GDM1 (cell line): ENCODE measurements at regions not wholly inside any gene's neighbourhood (a gene's known extent, or its start where the extent isn't known, plus 50 kb on each side); places are given as distances from the start of the nearest gene placed in this dataset.
A peak's percentile ranks its signal among the peaks of the same experiment; 100 is the strongest.

Source experiments
- DNase-seq: peaks from one replicate; lab custom pipeline; 2025; lab: John Stamatoyannopoulos, UW

DNA sequence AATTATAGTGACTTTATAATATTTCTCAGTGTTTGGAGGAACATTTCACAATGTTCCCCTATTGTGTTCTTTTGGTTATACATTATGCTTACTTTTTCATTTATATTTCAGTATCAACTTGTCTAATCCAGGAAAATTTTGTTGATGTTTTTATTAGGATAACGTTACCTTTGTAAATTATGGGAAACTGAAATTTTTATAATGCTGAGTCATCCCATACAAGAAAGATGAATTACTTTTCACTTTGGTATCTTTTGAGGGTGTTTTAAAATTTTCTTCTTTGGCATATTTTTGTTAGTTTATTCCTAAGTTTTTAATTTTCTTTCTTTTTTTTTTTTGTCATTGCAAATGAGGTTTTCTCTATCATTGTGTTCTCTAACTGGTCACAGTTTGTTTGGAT lies 542.7 kb downstream of the SLC16A7 start:
- no peak for DNase-seq

DNA sequence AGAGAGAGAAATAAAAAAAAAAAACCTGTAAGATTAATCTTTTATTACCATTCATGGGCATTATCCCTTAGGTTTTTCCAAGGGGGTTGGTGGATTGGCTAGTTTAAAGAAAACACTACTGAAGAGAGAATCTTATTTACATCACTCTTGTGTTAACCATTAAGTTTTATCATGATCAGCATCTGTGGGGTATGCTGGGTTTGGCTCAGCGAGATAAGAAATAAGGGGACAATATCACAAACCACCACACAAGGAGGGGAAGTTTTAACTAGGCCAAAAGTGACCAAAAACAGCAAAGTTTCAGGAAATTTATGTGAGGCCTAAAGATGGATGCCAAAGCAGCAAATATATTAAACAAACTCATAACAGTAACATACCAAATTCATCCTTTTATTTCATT lies 548.6 kb downstream of the SLC16A7 start:
- DNase-seq = peak; percentile 0

DNA sequence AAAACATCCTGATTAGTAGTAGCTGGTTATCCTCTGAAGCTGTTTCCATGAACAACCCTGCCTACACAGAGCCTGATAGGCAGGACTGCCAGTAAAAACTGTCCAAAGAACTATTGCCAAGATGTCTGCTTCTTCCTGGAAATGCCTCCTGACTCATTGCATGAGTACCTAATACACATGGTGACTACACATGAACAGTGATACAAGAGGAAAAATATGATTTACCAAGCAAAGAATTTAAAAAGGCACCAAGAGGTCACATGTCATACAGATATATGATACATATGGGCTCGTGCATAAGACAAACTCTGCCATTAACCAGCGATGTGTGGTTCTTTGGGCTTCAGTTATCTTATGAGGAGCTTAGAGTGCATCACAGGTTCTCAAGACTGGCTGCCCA lies 552.3 kb downstream of the SLC16A7 start:
- DNase-seq = no peak

DNA sequence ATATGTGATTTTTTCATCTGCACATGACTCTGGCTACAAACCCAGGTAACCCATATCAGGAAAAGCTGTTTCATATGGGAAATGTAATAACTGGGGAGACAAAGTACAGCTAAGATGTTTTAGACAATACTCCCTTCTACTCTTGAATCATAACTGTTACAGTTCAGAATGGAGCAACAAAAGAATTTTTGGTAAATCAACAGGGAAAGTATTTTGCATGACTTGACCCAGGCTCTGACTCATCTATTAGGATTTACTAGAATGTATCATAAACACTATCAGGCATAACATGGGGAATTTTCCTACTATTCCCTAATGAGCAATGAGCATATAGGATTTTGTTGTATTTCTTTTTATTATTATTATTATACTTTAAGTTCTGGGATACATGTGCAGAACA lies 553.0 kb downstream of the SLC16A7 start:
- DNase-seq = no peak

DNA sequence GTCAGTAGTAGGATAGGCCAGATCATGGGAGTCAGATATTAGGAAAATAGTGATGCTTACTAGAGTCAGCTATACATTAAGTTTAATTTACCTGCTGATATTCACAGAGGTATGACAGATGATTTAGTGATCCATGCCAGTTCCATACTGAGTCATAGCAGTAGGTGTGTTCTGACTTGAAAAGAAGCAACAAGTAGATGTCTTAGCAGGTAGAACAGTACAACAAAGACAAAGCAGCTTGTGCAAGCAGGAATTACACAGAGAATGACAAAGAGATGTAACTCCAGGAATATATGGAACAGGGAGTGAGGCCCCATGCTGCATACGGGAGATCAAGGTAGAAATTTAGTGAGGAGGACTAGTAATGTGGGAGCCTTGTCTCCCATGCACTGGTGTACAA lies 556.9 kb downstream of the SLC16A7 start:
- no peak for DNase-seq

DNA sequence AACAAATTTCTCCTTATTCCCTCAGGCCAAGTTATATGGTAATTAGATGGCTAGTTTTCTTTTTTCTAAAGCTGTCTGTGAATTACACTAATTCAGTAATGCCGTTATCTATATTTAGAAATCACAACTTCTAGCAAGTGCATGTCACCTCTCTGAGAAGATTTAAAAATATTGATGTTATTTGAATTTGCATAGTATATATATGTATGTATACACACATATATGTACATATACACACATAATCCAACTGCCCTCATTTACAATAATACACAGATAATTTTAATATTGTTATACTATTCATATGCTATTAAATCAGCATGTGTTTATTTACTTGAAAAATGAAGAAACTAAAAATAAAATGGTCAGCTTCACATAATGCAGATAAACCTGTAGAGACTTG lies 563.9 kb downstream of the SLC16A7 start:
- no peak for DNase-seq

DNA sequence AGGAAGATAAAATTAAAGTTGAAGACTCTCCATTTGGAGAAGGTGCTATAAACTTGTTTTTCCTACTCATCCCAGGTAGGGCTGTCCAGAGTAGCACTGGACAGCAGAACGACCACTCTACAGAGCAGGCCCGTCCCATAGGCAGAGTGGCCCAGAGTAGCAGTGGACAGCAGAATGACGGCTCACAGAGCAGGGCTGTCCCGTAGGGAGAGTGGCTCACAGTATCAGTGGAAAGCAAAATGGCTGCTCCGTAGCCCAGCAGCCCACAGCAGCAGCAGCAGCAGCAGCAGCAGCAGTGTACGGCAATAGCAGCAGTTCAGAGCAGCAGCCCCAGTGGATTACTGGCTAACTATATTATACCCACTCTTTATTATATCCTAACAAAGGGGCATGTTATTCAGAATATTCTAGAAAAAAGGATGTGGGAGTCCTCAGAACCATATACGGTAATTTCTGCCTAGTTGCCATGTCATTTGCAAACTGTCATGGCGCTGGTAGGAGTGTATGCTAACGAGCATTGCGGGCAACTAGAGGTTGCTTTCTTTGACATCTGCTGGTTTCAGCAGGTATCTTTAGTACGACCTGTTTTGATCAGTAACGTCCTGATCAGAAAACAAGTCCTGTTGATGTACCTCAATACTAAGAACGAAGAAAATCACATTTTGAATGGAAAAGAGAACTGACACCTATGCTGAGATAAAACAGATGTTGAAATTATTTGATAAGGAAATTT lies 567.3 kb downstream of the SLC16A7 start:
- no peak for DNase-seq

DNA sequence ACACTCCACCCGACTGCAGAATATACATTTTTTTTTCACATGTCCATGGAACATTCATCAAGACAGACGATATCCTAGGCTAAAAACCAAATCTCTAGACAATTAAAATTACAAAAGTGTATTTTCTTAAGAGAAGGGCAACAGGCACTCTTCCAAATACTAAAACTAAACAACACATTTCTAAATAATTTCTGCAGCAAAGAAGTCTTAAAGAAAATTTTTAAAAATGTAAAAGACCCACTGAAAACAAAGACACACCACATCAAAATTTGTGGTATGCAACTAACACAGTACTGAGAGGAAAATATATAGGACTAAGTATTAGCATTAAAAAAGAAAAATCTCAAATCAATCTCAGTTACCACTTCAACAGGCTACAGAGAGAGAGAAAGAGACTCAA lies 570.0 kb downstream of the SLC16A7 start:
- no peak for DNase-seq

DNA sequence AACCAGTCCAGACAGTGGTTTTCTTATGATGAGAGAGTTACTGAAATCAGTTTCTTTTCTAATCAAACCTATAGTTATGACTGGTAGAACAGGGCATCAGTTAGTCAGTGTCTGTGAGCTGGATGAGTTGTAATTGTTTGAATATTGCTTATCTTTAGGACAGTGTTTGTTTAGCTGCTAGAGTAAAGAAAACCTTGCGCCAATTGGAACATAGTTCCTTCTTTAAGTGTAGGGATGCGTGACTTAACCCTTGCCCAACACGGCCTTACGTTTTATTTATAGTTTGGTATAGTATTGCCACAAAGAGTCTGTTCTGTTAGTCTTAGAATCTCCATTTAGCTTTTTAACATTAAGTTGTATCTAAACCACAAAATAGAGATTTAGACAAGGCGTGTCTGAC lies 572.6 kb downstream of the SLC16A7 start:
- no peak for DNase-seq

DNA sequence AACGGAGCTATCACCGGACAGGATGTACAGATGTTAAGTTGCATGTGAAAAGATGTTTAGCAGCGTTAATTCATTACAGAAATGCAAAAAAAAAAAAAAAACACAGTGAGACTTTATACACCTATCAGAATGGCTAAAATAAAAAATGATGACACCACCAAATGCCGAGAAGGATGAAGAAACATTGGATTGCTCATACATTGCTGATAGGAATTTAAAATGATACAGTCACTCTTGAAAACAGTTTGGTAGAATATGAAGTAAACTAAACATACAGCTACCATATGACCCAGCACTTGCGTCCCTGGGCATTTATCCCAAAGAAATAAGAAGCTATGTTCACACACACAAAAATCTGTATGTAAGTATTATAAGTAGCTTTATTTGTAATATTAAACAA lies 574.1 kb downstream of the SLC16A7 start:
- DNase-seq = no peak

DNA sequence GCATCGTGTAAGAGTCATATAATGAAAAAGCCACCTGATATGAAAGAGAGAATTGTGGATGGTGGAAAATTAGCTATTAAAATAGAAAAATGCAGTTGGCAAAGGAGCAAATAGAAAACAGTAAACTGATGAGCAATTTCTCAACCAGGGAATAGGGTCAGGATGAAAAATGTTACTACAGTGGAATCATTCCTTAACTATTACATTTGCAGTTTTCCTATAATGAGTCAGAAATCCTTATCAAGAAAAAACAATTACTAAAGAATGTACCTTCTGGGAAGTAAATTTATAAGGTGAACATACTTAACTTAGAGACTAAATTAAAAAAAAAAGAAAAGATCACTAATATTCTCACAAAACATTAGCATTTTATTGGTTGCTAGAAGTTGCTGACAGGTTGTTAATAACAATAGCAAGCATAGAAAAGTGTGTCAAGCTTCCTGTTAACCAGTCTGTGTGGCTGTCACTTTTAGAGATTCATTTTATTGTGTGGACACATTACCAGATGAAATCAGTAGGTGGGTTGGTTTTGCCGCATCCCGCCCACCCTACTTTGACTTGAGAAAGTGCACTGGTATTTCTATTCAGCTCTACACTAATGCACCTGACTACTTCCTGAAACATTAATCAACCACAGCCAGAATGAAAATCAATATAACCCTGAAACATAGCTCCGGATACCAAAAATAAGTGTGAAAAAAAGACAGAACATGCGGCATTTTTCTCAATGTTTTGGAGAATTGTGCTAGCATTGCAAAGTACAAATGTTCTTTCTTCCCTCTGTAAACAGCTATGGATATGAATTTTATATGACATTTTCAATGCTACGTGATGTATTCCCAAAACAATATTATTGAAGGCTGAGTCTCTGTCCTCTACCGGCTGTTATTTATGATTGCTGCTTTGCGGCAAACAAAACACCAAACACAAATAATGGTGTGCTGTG lies 576.7 kb downstream of the SLC16A7 start:
- DNase-seq = no peak

DNA sequence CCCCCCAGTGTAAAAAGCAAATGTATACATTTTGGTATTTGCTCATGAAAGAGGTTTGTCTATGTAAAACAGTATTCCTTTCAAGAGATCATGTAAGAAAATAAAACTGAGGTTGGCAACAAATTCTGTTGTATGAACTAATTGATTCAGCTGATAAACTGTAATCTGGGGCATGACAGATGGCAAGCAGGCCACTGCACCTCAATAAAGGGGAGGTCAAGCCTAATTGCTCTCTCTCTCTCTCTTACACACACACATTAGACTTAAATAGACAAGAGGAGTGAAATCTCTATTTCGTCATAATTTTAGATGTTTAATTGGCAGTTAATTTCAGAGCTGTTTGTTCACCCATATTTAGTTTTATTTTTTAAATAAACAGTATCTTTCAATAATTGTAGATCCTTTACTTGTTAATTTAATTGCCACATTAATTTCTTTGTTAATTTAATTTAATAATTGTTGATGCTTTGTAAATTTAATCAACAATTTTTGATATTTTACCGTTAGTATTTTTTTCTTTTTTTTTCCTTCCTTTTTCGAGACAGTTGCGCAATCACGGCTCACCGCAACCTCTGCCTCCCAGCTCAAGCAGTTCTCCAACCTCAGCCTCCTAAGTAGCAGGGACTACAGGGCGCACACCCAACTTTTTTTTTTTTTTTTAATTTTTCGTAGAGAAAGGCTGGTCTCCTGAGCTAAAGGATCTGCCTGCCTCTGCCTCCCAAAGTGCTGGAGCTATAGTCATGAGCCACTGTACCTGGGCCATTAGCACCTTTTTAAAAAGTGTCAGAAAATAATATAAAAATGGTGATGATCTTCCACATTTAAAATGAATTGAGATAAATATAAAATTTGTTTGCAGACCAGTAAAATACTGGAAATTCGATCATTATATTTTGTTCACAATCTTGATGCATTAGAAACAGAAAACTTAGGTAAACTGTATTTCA lies 577.7 kb downstream of the SLC16A7 start:
- no peak for DNase-seq

DNA sequence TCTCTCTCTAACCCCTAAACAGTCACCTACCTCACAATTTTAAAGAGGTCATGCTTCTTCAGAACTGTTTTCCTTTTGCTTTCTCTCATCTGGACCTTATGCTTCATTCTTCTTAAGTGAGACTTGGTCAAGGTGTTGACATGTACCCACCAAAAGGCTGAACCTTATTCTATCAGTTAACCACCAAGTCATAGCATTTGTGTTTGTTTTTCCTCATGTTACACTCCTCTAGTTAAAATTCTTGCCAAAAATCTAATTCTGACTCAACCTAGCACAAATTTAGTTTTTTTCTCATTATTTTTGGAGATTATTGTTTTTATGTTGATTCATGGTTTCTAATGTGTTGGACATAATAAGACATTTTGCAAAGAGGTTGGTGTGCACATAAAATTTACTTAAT lies 578.6 kb downstream of the SLC16A7 start:
- DNase-seq = no peak

DNA sequence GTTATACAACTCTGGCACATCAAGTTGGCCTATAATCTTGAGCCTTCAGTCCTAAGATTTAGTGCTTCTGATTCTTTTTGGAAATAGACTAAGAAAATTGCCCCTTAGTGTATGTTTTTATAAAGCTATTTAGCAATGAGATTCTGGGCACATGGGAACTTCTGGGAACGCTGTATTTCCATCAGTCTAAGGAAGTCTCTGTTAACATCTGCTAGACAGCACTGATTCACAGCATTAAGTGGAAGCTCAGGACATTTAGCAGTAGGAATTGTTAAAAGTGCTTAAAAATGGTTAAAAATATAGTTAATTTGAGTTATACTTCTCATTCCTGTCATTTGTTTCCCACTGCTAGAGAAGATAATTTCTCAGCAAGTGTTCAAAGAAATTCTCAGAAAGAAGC lies 579.1 kb downstream of the SLC16A7 start:
- no peak for DNase-seq

DNA sequence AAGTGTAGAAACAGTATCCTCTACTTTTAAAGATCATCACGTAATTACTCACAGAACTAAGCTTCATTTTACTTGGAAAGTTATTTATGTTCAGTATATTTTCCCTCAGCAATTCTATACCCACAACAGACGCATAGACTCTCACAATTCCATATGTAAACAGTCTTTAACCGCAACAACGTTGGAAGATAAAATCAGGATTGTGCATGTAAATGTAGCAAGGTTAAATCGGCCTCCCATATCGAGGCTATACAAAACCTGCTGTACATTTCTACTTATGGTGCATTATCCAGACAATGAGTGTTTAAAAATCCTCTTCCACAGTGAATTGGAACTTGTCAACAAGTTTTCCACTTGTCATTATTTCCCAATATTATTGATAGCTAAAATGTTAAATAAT lies 581.1 kb downstream of the SLC16A7 start:
- no peak for DNase-seq

DNA sequence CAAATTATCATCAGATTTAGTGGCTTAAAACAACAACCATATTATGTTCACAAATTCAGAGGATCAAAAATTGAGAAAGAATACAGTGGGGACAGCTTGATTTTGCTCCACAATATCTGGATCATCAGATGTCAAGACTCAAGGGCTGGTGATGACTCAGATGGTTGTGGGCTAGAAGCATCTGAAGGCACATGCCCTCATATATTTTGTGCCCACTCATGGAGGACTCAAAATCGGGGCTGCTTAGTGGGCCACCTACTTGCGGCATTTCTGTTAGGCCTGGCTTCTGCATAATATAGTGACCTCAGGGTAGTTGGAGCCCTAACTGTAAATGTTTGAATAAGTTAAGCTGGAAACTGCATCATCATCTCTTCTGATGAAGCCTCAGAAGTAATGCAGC lies 584.5 kb downstream of the SLC16A7 start:
- no peak for DNase-seq

DNA sequence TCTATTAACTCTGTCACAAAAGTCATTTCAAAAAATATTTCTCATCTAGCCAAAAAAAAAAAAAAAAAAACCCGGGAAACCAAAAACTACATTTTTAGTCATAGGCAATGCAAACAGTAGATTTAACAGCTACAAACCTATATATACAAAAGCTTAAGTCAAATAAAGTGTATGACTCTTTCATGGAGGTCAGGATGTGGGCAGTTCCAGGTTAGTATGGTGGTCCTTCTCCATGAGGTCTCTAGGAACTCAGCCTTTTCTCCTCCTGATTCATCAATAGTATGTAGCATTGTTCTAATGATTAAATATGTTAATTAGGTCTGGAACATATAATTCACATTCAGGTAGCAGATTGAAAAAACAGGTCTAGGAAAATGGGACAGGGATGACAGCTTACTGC lies 586.5 kb downstream of the SLC16A7 start:
- no peak for DNase-seq

DNA sequence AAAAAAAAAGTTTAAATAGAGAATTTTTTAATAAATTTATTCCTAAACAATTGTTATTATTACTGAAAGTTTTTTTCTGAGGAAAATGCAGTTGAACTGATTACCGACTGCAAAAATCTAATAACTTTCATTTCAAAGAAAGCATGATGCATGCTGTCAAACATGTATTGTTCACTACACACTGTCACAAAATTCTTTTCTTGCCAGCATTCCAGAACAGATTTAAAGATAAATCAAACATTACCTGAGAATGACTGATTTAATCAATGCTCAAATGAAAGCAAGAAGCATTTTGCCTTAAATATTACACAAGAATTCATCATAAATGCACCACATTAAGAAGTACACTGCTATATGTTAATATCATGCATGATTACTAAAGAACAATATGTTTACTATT lies 588.3 kb downstream of the SLC16A7 start:
- DNase-seq = no peak

DNA sequence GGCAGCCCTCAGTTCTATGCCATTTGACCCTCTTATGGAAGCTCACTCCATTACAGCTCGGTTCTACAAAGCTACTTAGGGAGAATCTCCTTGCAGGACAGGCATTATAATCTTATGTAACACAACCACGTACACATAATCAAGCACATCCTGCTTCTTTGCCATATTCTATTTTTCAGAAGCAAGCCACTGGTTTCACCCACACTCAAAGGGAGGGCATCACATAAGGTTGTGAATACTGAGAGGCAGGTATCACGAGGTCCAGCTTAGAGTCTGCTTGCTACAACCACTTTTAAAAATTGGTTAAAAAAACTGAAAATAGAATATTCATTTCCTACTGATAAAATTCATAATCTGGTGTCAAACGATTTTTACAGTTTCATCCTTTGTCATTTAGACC lies 589.2 kb downstream of the SLC16A7 start:
- DNase-seq = no peak

DNA sequence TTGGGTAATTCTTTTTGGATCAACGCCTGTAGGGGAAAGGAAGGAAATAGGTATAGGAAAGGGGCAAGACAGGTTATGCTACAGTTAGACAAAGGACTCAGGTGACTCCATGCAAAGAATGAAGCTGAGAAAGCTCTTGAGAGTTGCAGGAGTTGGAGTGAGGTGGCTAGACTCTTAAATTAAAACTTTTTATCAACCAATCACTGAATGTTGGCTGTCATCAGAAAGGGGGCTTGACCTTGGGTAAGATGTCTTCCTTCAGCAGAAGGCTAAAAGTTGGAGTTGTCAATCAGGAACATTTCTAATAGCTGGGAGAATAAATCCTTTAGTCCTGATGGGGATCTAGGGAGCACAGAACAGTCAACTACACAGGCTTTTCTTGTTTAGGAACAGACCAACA lies 595.4 kb downstream of the SLC16A7 start:
- no peak for DNase-seq

DNA sequence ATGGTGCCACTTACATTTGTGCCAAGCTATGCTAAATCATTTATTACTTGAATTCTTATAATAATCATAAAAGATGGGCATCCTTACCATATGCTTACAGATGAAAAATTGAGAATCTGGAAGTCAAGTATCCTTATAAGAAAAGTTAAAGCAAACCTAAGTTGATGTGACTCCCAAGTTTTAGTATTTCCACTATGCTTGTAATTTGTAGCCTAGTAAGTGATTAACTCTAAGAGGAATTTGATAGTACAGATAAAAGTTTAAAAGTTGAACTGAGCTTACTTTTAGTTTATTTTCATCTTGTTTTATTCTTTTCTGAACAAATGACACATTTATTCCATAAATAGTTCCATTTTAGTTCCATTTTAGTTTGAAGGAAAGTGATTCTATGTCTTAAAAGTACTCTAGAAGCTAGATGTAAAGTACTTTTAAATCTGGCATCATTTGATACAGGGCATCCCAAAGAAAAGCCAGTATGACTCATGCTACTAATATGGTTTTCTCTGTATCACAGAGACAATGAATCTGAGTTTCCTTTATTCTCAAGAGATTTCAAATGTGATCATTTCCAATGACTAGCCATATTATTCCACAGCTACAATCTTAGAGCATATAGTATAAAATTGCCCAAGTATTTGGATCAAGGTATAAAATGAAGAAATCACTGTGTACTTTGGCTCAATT lies 596.0 kb downstream of the SLC16A7 start:
- DNase-seq = no peak

DNA sequence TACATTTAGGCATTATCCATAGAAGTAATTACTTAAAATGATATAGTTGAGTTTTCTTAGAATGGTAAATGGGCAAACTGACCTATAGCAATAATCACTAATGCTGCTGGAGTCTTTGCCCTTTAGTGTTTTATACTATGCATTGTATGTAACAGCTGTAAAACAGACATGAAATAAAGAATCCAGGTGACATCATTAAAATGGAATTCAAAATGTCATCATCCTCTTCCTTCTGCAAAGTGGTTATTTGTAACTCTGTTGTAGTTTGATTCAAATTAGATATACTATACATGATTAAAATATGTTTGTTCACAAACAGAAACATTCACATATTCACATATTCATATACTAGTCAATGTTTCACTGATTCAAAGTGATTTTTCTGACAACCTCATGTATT lies 598.8 kb downstream of the SLC16A7 start:
- no peak for DNase-seq
